SK-N-SH treated with all-trans-retinoic acid at 6 μM for 48 hours (cell line): ENCODE measurements at regions not wholly inside any gene's neighbourhood (a gene's known extent, or its start where the extent isn't known, plus 50 kb on each side); places are given as distances from the start of the nearest gene placed in this dataset.

Experiments
- OSR1 ChIP-seq: fragments of 250-450 bp; sonication (Bioruptor Pico); IDR thresholded peaks from 2 replicates; pipeline ENCODE4 v1.8.0; 2022; ENCODE audit warnings: moderate library complexity, mild to moderate bottlenecking, inconsistent platforms
- TSHZ2 ChIP-seq: fragments of 250-450 bp; sonication (Bioruptor Pico); IDR thresholded peaks from 2 replicates; pipeline ENCODE4 v1.5.0; 2020; ENCODE audit warnings: mild to moderate bottlenecking, moderate library complexity

DNA sequence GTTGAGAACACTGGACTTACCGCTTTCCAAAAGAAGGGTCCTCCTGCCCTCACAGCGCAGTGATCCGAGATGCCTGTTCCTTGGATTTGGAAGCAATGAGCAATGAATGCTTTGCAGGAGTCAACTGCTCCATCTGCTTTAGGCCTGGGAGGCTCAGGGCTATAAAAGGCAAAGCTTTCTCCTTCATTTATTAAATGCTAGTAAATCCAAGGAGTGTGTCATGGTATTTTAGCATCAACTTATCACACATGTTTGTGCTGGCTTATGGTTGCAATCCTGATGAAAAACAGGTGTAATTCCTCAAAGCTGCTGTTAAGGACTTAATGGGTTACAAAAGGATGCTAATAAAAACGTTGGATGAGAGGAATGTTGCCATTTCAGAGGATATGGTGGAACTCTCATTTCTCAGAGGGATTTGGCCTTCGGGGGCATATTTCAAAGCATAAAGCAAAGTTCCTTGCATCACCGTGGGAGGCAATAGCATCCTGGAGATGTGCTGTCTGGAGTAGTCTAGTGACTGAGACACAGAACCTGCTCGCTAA lies 158.5 kb upstream of the TPM1 start:
- no peak for TF ChIP-seq TSHZ2 (CRISPR knock-in tag)
- no peak for TF ChIP-seq OSR1 (CRISPR knock-in tag)
